Right lobe of liver (tissue), 6 donors: ENCODE measurements at regions not wholly inside any gene's neighbourhood (a gene's known extent, or its start where the extent isn't known, plus 50 kb on each side); places are given as distances from the start of the nearest gene placed in this dataset.

Experiments used
- ATAC-seq, 4 donors: fragments of 200-7000 bp; cut with Tn5 transposase; one replicate each; pipeline ENCODE4 v1.9.1; 2020; ENCODE audit warnings: mild to moderate bottlenecking in 4 of 4, moderate library complexity in 4 of 4
- DNase-seq, 3 donors: peaks; one replicate each; pipeline ENCODE4 v3.0.0-alpha.2; 2020
- H3K27ac ChIP-seq, 3 donors: fragments of 200-600 bp; one replicate each; pipeline ENCODE4 v1.8.0; 2022
- H3K27me3 ChIP-seq, 2 donors: fragments of 200-600 bp; one replicate each; pipeline ENCODE4 v1.8.0; 2022
- H3K36me3 ChIP-seq, 4 donors: fragments of 200-600 bp; sonication (generic) in 1 of 4; one replicate each; pipeline versions ENCODE4 v1.5.1 to v1.8.0; 2017 to 2022; ENCODE audit warnings: control low read depth in 1 of 4
- H3K4me1 ChIP-seq, 4 donors: fragments of 200-600 bp; sonication (generic) in 1 of 4; one replicate each; pipeline versions ENCODE4 v1.5.1 to v1.8.0; 2017 to 2022; ENCODE audit warnings: control low read depth in 1 of 4
- H3K4me3 ChIP-seq, 3 donors: fragments of 200-600 bp; one replicate each; pipeline ENCODE4 v1.8.0; 2022
- H3K9me3 ChIP-seq, 4 donors: fragments of 200-600 bp; sonication (generic) in 1 of 4; one replicate each; pipeline versions ENCODE4 v1.5.1 to v1.8.0; 2017 to 2022; ENCODE audit warnings: control low read depth in 1 of 4
- POLR2A ChIP-seq: fragments of 450-650 bp; IDR thresholded peaks from one replicate; pipeline ENCODE4 v1.6.1; 2017; ENCODE audit warnings: antibody characterized with exemption, mild to moderate bottlenecking
- WGBS: methylation state at CpG from one replicate; pipeline ENCODE4 v1.1.6; 2018; ENCODE audit warnings: low coverage, low lambda C conversion rate; ENCODE audit not compliant: insufficient coverage; ENCODE audit errors: missing lambda C conversion rate; 5-methylcytosine and 5-hydroxymethylcytosine counted together
- intact Hi-C, 2 donors: fragments of 100-400 bp; cut with DNase I; formaldehyde crosslinking; loops; one replicate each; pipeline versions ENCODE4 v1.11.2 to v1.14.1; 2022
- TF ChIP-seq, protein P1 (sequence below), 4 donors: fragments of 200-600 bp in 3 of 4; fragments of 450-650 bp in 1 of 4; IDR thresholded peaks; one replicate each; pipeline versions ENCODE4 v1.5.1 to v1.8.0; 2016 to 2022; ENCODE audit warnings: antibody characterized with exemption in 4 of 4, mild to moderate bottlenecking in 2 of 4
- donor health status: DM: no; HTN: yes; CAD: no.
- donor health status: DM: no; HTN: no; CAD: no.
- donor health status: DM: no; HTN: no; CAD: no.
- donor health status: DM: no; HTN: yes; CAD: no.
- donor health status: DM: no; HTN: yes; CAD: no.

GRCh38 chr6:14974792-14975470 is 270.9 kb upstream of the JARID2 start:
- no peak for DNase-seq
- H3K36me3 ChIP-seq: no peaks in the 10 kb centered on the region
- no peaks in the 10 kb centered on the region for H3K9me3 ChIP-seq
- no peak overlapping the region for H3K4me3 ChIP-seq
- TF ChIP-seq, protein P1, sequence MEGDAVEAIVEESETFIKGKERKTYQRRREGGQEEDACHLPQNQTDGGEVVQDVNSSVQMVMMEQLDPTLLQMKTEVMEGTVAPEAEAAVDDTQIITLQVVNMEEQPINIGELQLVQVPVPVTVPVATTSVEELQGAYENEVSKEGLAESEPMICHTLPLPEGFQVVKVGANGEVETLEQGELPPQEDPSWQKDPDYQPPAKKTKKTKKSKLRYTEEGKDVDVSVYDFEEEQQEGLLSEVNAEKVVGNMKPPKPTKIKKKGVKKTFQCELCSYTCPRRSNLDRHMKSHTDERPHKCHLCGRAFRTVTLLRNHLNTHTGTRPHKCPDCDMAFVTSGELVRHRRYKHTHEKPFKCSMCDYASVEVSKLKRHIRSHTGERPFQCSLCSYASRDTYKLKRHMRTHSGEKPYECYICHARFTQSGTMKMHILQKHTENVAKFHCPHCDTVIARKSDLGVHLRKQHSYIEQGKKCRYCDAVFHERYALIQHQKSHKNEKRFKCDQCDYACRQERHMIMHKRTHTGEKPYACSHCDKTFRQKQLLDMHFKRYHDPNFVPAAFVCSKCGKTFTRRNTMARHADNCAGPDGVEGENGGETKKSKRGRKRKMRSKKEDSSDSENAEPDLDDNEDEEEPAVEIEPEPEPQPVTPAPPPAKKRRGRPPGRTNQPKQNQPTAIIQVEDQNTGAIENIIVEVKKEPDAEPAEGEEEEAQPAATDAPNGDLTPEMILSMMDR (IDR thresholded peaks at IDR 0.05): no peak
- TF ChIP-seq POLR2A: no peak
- 83% methylated on average over 4 of the region's 4 CpGs for WGBS
- H3K4me1 ChIP-seq: peaks cover 0 to 11% (median 0%) of the 10 kb centered on the region in 4 donors
- no peaks in the 10 kb centered on the region for H3K27me3 ChIP-seq
- no peak overlapping the region for H3K27ac ChIP-seq
- intact Hi-C loops: no loop called here
- no peak for ATAC-seq

GRCh38 chr6:14975471-14975817 is 270.4 kb upstream of the JARID2 start:
- Histone ChIP-seq H3K4me1 (peaks cover 0 to 11% (median 0%) of the 10 kb centered on the region in 4 donors), H3K27me3 (no peaks in the 10 kb centered on the region), H3K27ac (no peak overlapping the region), H3K4me3 (no peak overlapping the region), H3K9me3 (no peaks in the 10 kb centered on the region), H3K36me3 (no peaks in the 10 kb centered on the region)
- TF ChIP-seq, protein P1 (IDR thresholded peaks at IDR 0.05): no peak
- no peak for TF ChIP-seq POLR2A
- ATAC-seq (no peak), DNase-seq (no peak)
- WGBS: 35% methylated on average over 4 of the region's 4 CpGs
- intact Hi-C loops: no loop called here

DNA sequence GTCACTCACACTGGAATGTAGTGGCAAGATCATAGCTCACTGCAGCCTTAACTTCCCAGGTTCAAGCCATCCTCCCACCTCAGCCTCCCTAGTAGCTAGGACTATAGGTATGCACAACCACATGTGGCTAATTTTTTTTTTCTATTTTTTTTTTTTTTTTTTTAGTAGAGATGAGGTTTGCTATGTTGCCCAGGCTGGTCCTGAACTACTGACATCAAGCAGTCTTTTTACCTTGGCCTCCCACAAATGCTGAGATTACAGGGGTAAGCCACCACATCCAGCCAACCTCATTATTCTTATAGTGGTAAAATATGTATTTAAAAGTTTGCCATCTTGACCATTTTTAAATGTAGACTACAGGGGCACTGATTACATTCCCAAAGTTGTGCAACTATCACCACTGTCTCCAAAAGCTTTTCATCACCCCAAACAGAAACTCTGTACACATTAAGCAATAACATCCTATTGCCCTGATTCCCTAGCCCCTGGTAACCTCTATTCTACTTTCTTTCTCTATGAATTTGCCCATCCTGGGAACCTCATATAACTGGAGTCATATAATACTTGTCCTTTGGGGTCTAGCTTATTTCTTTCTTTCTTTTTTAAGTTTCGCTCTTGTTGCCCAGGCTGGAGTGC is 268.0 kb upstream of the JARID2 start:
- Histone ChIP-seq H3K9me3 (no peaks in the 10 kb centered on the region), H3K36me3 (no peaks in the 10 kb centered on the region), H3K27me3 (no peaks in the 10 kb centered on the region), H3K27ac (no peak overlapping the region), H3K4me1 (peaks cover 0 to 11% (median 0%) of the 10 kb centered on the region in 4 donors), H3K4me3 (no peak overlapping the region)
- no peak for DNase-seq
- 89% methylated on average over 1 of the region's 1 CpG for WGBS
- ATAC-seq: peak; percentile 76 to 93 (median 88)
- TF ChIP-seq POLR2A: no peak
- TF ChIP-seq, protein P1 (IDR thresholded peaks at IDR 0.05): no peak
- intact Hi-C loops: no loop called here

- Histone ChIP-seq H3K9me3 (no peaks in the 10 kb centered on the region), H3K36me3 (no peaks in the 10 kb centered on the region), H3K4me3 (no peak overlapping the region), H3K27me3 (no peaks in the 10 kb centered on the region), H3K4me1 (peaks cover 0 to 18% (median 0%) of the 10 kb centered on the region in 4 donors), H3K27ac (no peak overlapping the region)
- WGBS: 73% methylated on average over 8 of the region's 8 CpGs
- intact Hi-C loops: no loop called here
- TF ChIP-seq, protein P1 (IDR thresholded peaks at IDR 0.05): no peak
- no peak for TF ChIP-seq POLR2A
- ATAC-seq: peak in 1 of 4 donors; percentile 9
- no peak for DNase-seq
Observed at GRCh38 chr6:14981960-14982359, 263.9 kb upstream of the JARID2 start.
